H1 (cell line): ENCODE measurements at regions not wholly inside any gene's neighbourhood (a gene's known extent, or its start where the extent isn't known, plus 50 kb on each side); places are given as distances from the start of the nearest gene placed in this dataset.
A peak's percentile ranks its signal among the peaks of the same experiment; 100 is the strongest.

Source experiments
- CTCF ChIA-PET: fragments of 300-600 bp; sonication (Branson Sonifier 250); formaldehyde crosslinking; loops from one replicate; lab custom pipeline; 2021; ENCODE audit not compliant: partially characterized antibody; lab: Charles Lee
- POLR2A ChIA-PET: fragments of 300-600 bp; sonication (Branson Sonifier 250); formaldehyde crosslinking; loops from one replicate; lab custom pipeline; 2021; ENCODE audit warnings: inconsistent platforms; ENCODE audit not compliant: partially characterized antibody; lab: Charles Lee
- DNase-seq, 2 experiments: peaks; one replicate each; pipeline versions ENCODE4 v3.0.0 to v3.0.0-alpha.2; 2010 to 2022; ENCODE audit warnings: low spot score in 2 of 2, low read depth in 1 of 2, mixed read lengths in 1 of 2
- FAIRE-seq: peaks from 2 replicates; lab custom pipeline; 2011; peaks lifted over from hg19 to GRCh38; lab: Jason Lieb, UNC
- H2AFZ ChIP-seq: 2 replicates; pipeline ENCODE4 v1.8.1; 2012; ENCODE audit warnings: low read length, inconsistent platforms
- H2AK5ac ChIP-seq: 2 replicates; pipeline ENCODE4 v1.6.1; 2013; ENCODE audit warnings: low read depth, low read length
- H2BK120ac ChIP-seq: replicated peaks from 2 replicates; pipeline ENCODE3; 2013; ENCODE audit warnings: low read depth, low read length, inconsistent platforms
- H2BK12ac ChIP-seq: 2 replicates; pipeline ENCODE4 v1.6.1; 2013; ENCODE audit warnings: low read depth, low read length
- H2BK15ac ChIP-seq: 2 replicates; pipeline ENCODE4 v1.6.1; 2013; ENCODE audit warnings: low read length
- H2BK20ac ChIP-seq: 2 replicates; pipeline ENCODE4 v1.6.1; 2013; ENCODE audit warnings: low read length
- H2BK5ac ChIP-seq: 2 replicates; pipeline ENCODE4 v1.6.1; 2013; ENCODE audit warnings: low read depth, low read length
- H3K14ac ChIP-seq: 2 replicates; pipeline ENCODE4 v1.6.1; 2013; ENCODE audit warnings: inconsistent platforms; ENCODE audit not compliant: insufficient read length
- H3K18ac ChIP-seq: 2 replicates; pipeline ENCODE4 v1.6.1; 2013; ENCODE audit warnings: low read length; ENCODE audit errors: extremely low read depth
- H3K23ac ChIP-seq: 2 replicates; pipeline ENCODE4 v1.6.1; 2013; ENCODE audit warnings: inconsistent platforms; ENCODE audit not compliant: insufficient read length
- H3K23me2 ChIP-seq: 2 replicates; pipeline ENCODE4 v1.6.1; 2013; ENCODE audit warnings: low read depth, low read length
- H3K27ac ChIP-seq: 2 replicates; pipeline ENCODE4 v1.6.1; 2011; ENCODE audit warnings: low read depth, low read length, inconsistent platforms
- H3K27me3 ChIP-seq, 4 experiments: replicated peaks in 1 of 4; 1 replicate in 1 of 4; 2 replicates in 3 of 4; pipeline versions ENCODE4 v1.6.1 to v1.8.1; 2011 to 2013; ENCODE audit warnings: low read length in 3 of 4, mild to moderate bottlenecking in 3 of 4, inconsistent platforms in 2 of 4, mixed read lengths in 2 of 4, moderate library complexity in 1 of 4; ENCODE audit not compliant: control insufficient read depth in 3 of 4, insufficient read depth in 3 of 4; ENCODE audit errors: extremely low read depth in 1 of 4
- H3K36me3 ChIP-seq, 4 experiments: 2 replicates each; pipeline versions ENCODE4 v1.6.1 to v1.8.1; 2011 to 2013; ENCODE audit warnings: mild to moderate bottlenecking in 4 of 4, low read length in 3 of 4, moderate library complexity in 2 of 4, control low read depth in 1 of 4, inconsistent platforms in 1 of 4; ENCODE audit not compliant: insufficient read depth in 4 of 4, control insufficient read depth in 2 of 4
- H3K4ac ChIP-seq: replicated peaks from 2 replicates; pipeline ENCODE3; 2013; ENCODE audit warnings: low read length, low read depth, mixed read lengths, inconsistent platforms; ENCODE audit not compliant: insufficient read length
- H3K4me1 ChIP-seq, 4 experiments: replicated peaks in 1 of 4; 1 replicate in 1 of 4; 2 replicates in 3 of 4; pipeline versions ENCODE4 v1.6.1 to v1.8.1; 2011 to 2013; ENCODE audit warnings: low read length in 3 of 4, inconsistent platforms in 2 of 4, mixed read lengths in 1 of 4; ENCODE audit not compliant: insufficient read depth in 4 of 4, control insufficient read depth in 3 of 4
- H3K4me2 ChIP-seq, 2 experiments: 2 replicates each; pipeline versions ENCODE4 v1.6.1 to v1.8.1; 2011 to 2013; ENCODE audit warnings: low read depth in 2 of 2, low read length in 2 of 2, control low read depth in 1 of 2, inconsistent platforms in 1 of 2, mild to moderate bottlenecking in 1 of 2; ENCODE audit not compliant: insufficient read depth in 1 of 2
- H3K4me3 ChIP-seq, 4 experiments: fragments of 200-600, 300-600 bp in 1 of 4; sonication (generic), shearing (Covaris generic), sonication (Bioruptor Twin) in 1 of 4; 2 replicates each; pipeline versions ENCODE4 v1.5.1 to v1.8.1; 2011 to 2016; ENCODE audit warnings: low read length in 4 of 4, low read depth in 3 of 4, control low read depth in 2 of 4, inconsistent platforms in 2 of 4, mild to moderate bottlenecking in 2 of 4, mixed read lengths in 1 of 4, moderate library complexity in 1 of 4; ENCODE audit not compliant: insufficient read depth in 2 of 4; ENCODE audit errors: extremely low read depth in 1 of 4
- H3K56ac ChIP-seq: replicated peaks from 2 replicates; pipeline ENCODE3; 2013; ENCODE audit warnings: low read depth, mild to moderate bottlenecking, mixed read lengths, low read length, inconsistent platforms; ENCODE audit not compliant: insufficient read length
- H3K79me1 ChIP-seq: 2 replicates; pipeline ENCODE4 v1.6.1; 2013; ENCODE audit warnings: low read depth, low read length, control low read depth
- H3K79me2 ChIP-seq, 2 experiments: 2 replicates each; pipeline versions ENCODE4 v1.6.1 to v1.8.1; 2012 to 2013; ENCODE audit warnings: low read length in 2 of 2, mild to moderate bottlenecking in 2 of 2, inconsistent platforms in 1 of 2; ENCODE audit not compliant: insufficient read depth in 2 of 2, control insufficient read depth in 1 of 2
- H3K9ac ChIP-seq, 4 experiments: replicated peaks in 1 of 4; 1 replicate in 1 of 4; 2 replicates in 3 of 4; pipeline versions ENCODE4 v1.6.1 to v1.8.1; 2011 to 2013; ENCODE audit warnings: low read depth in 3 of 4, low read length in 3 of 4, control low read depth in 2 of 4, mild to moderate bottlenecking in 2 of 4, moderate library complexity in 2 of 4, inconsistent platforms in 1 of 4; ENCODE audit errors: extremely low read depth in 1 of 4
- H3K9me3 ChIP-seq, 2 experiments: 2 replicates each; pipeline versions ENCODE4 v1.6.1 to v1.8.1; 2012 to 2013; ENCODE audit warnings: mild to moderate bottlenecking in 2 of 2, moderate library complexity in 2 of 2, control low read depth in 1 of 2, inconsistent platforms in 1 of 2, low read depth in 1 of 2, low read length in 1 of 2, mixed read lengths in 1 of 2; ENCODE audit not compliant: insufficient read depth in 2 of 2
- H4K20me1 ChIP-seq, 2 experiments: replicated peaks in 1 of 2; 2 replicates each; pipeline versions ENCODE3 to v1.8.1; 2011 to 2013; ENCODE audit warnings: inconsistent platforms in 2 of 2, low read length in 2 of 2, mild to moderate bottlenecking in 1 of 2; ENCODE audit not compliant: insufficient read depth in 2 of 2, control insufficient read depth in 1 of 2
- H4K5ac ChIP-seq: 2 replicates; pipeline ENCODE4 v1.6.1; 2013; ENCODE audit warnings: low read length, low read depth, mixed read lengths, inconsistent platforms; ENCODE audit not compliant: insufficient read length
- H4K8ac ChIP-seq: 2 replicates; pipeline ENCODE4 v1.8.0; 2013; ENCODE audit warnings: mild to moderate bottlenecking, moderate library complexity, low read length, inconsistent platforms; ENCODE audit not compliant: insufficient read depth; ENCODE audit errors: extremely low read depth
- H4K91ac ChIP-seq: replicated peaks from 2 replicates; pipeline ENCODE3; 2013; ENCODE audit warnings: low read length, mixed read lengths, inconsistent platforms; ENCODE audit not compliant: insufficient read length
- CBX8 ChIP-seq: fragments of 300-800, 300-1000 bp; sonication (generic); IDR thresholded peaks from 2 replicates; pipeline ENCODE4 v1.7.1; 2016; ENCODE audit warnings: low read depth, low read length, borderline replicate concordance
- CREB1 ChIP-seq: IDR thresholded peaks from 2 replicates; pipeline ENCODE4 v1.6.1; 2012; ENCODE audit warnings: inconsistent platforms
- CTCF ChIP-seq, 3 experiments: IDR thresholded peaks; 1 replicate in 2 of 3; 2 replicates in 1 of 3; pipeline versions ENCODE4 v1.5.1 to v1.6.1; 2011; ENCODE audit warnings: low read length in 3 of 3, mild to moderate bottlenecking in 3 of 3, inconsistent platforms in 2 of 3, low read depth in 1 of 3, moderate library complexity in 1 of 3; ENCODE audit not compliant: insufficient read depth in 1 of 3; ENCODE audit errors: control extremely low read depth in 1 of 3
- GABPA ChIP-seq: IDR thresholded peaks from 2 replicates; pipeline ENCODE4 v1.6.1; 2011; ENCODE audit warnings: mild to moderate bottlenecking, low read length, moderate library complexity, borderline replicate concordance; ENCODE audit not compliant: insufficient read depth
- KDM5A ChIP-seq: fragments of 200-600 bp; IDR thresholded peaks from 2 replicates; pipeline ENCODE4 v1.7.1; 2012; ENCODE audit warnings: mild to moderate bottlenecking, low read length, inconsistent platforms, mixed read lengths
- NRF1 ChIP-seq: IDR thresholded peaks from 2 replicates; pipeline ENCODE4 v1.6.1; 2011; ENCODE audit warnings: mild to moderate bottlenecking, low read depth, low read length, improper control_type of control experiment
- RBBP5 ChIP-seq: IDR thresholded peaks from 2 replicates; pipeline ENCODE4 v1.7.1; 2012; ENCODE audit warnings: low read depth, mild to moderate bottlenecking, inconsistent platforms, low read length, moderate library complexity, borderline replicate concordance
- SIRT6 ChIP-seq: IDR thresholded peaks from one replicate; pipeline ENCODE4 v1.7.1; 2012; ENCODE audit warnings: low read length, inconsistent platforms
- TBP ChIP-seq: IDR thresholded peaks from 2 replicates; pipeline ENCODE4 v1.6.1; 2011; ENCODE audit warnings: low read depth, low read length, improper control_type of control experiment
- YY1 ChIP-seq: IDR thresholded peaks from 2 replicates; pipeline ENCODE4 v1.6.1; 2011; ENCODE audit warnings: low read depth, mild to moderate bottlenecking, low read length
- ZNF274 ChIP-seq: IDR thresholded peaks from 2 replicates; pipeline ENCODE4 v1.7.0; 2012; ENCODE audit warnings: low read length, borderline replicate concordance; ENCODE audit errors: extremely low read depth
- WGBS, 2 experiments: shearing (Covaris generic) in 1 of 2; methylation state at CpG; one replicate each; pipeline versions ENCODE4 v1.1.6 to v1.1.7; 2013 to 2015; ENCODE audit warnings: low lambda C conversion rate in 2 of 2, mixed read lengths in 2 of 2, inconsistent platforms in 1 of 2, low coverage in 1 of 2, missing lambda C conversion rate in 1 of 2; ENCODE audit not compliant: insufficient replicate concordance in 2 of 2, insufficient coverage in 1 of 2, insufficient read length in 1 of 2; ENCODE audit errors: extremely low coverage in 1 of 2, missing lambda C conversion rate in 1 of 2; 5-methylcytosine and 5-hydroxymethylcytosine counted together

DNA sequence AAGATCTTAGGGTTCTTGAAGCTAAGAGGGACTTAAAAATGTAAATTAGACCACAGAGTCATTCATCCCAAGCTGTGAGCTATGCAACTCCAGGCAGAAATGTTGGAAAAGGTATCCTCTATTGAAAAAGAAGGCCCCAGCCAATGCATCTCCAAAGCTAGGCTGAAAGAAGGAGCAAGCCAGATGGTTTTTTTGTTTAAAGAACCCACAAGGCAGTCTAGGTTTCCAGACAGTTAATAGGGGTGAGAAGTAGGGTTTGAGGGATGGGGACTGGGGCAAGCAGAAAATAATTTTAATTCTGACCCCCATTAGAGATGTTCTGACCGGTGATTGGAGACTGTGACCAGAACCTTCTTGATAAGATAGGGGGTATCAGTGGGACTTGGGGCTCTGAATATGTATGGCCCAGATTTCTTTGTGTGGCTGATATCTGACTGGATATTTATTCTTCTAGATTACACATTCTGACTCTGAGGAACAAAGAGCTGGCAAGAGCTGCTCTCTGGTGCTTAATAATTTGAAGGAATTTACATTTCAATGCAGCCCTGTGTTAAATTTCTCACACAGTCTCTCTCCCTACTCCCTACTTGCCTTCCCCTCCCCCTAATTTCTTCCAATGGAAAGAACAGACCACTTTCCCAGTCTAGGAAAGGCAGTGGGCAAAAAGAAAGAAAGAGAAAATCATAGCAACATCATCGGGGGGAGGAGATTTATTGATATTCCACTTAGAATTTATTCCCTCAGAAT, 104.9 kb downstream of the NUF2 start:
- Histone ChIP-seq H3K79me1 (no peaks in the 10 kb centered on the region), H3K27me3 (peaks cover 0 to 1% (median 0%) of the 10 kb centered on the region in 4 experiments; a peak in 1 of 7 replicates), H3K9me3 (no peaks in the 10 kb centered on the region; a peak in 1 of 4 replicates), H3K14ac (no peak overlapping the region), H2AFZ (no peak overlapping the region), H3K4ac (no peak overlapping the region), H3K18ac (no peak overlapping the region), H3K23me2 (no peaks in the 10 kb centered on the region), H2BK5ac (no peak overlapping the region), H3K27ac (no peak overlapping the region), H4K91ac (no peak overlapping the region), H3K23ac (no peak overlapping the region), H3K9ac (no peak overlapping the region), H3K56ac (no peak overlapping the region), H3K79me2 (no peaks in the 10 kb centered on the region), H3K4me3 (peak overlapping the region in 1 of 4 experiments; percentile 16; a peak in 1 of 8 replicates), H2BK20ac (no peak overlapping the region), H4K5ac (no peak overlapping the region), H2BK120ac (no peak overlapping the region), H4K8ac (no peak overlapping the region), H3K36me3 (no peaks in the 10 kb centered on the region), H3K4me2 (peak overlapping the region in 1 of 2 experiments; percentile 29; a peak in 1 of 4 replicates), H4K20me1 (no peaks in the 10 kb centered on the region), H3K4me1 (peaks cover 0 to 11% (median 4%) of the 10 kb centered on the region in 4 experiments; a peak in 3 of 7 replicates), H2AK5ac (no peak overlapping the region), H2BK12ac (no peak overlapping the region), H2BK15ac (no peak overlapping the region)
- WGBS, 2 experiments, result 82% methylated on average over 2 of the region's 2 CpGs; no CpG with 5 or more reads in 1 of the 2 experiments
- no peak for FAIRE-seq
- ChIA-PET POLR2A (no interaction called here), CTCF (interaction anchor here (0.5 to 0.9 kb wide), 2 partner anchors 109 to 112 kb away, joined by 3 read pairs; no protein-coding TSS in a partner anchor)
- DNase-seq, result no peak
- TF ChIP-seq TBP (no peak), GABPA (no peak), YY1 (no peak), RBBP5 (no peak), KDM5A (no peak), ZNF274 (no peak), CBX8 (no peak), CTCF (IDR thresholded peaks at IDR 0.05; ENCODE audit: control extremely low read depth in 1 of 3, insufficient read depth in 1 of 3, low read depth in 1 of 3, low read length in 3 of 3) (no peak), SIRT6 (no peak), CREB1 (no peak), NRF1 (no peak)
